ENCODE measurements at regions not wholly inside any gene's neighbourhood (a gene's known extent, or its start where the extent isn't known, plus 50 kb on each side); places are given as distances from the start of the nearest gene placed in this dataset.

DNA sequence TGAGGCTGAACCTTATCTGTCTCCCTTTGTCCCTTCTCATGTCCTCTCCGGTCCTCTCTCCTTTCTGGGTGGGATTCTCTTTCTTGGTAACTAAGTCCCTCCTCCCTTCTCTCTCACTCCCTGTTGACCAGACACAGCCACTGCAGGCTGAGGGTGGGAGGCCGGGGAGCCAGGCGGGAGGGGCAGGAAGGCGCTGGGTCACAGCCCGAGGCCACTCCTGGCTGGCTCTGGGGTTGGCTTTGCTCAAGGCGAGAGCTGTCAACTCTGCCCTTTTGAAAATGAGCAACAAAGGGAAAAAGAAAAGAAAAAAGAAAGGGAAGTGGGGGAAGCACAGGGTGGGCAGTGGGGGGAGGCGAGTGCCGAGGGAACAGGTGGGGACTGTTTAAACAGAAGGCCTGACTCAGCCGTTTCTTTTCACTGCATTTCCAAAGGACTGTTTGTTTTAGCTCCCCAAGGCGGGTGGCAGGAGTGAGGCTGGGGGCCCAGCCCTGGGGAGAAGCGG is 70.5 kb upstream of the IGFBP5 start:
- TF ChIP-seq, protein P1, sequence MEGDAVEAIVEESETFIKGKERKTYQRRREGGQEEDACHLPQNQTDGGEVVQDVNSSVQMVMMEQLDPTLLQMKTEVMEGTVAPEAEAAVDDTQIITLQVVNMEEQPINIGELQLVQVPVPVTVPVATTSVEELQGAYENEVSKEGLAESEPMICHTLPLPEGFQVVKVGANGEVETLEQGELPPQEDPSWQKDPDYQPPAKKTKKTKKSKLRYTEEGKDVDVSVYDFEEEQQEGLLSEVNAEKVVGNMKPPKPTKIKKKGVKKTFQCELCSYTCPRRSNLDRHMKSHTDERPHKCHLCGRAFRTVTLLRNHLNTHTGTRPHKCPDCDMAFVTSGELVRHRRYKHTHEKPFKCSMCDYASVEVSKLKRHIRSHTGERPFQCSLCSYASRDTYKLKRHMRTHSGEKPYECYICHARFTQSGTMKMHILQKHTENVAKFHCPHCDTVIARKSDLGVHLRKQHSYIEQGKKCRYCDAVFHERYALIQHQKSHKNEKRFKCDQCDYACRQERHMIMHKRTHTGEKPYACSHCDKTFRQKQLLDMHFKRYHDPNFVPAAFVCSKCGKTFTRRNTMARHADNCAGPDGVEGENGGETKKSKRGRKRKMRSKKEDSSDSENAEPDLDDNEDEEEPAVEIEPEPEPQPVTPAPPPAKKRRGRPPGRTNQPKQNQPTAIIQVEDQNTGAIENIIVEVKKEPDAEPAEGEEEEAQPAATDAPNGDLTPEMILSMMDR (IDR thresholded peaks at IDR 0.05; ENCODE audit: low read depth, low read length): no peak
- TF ChIP-seq POLR2A (IDR thresholded peaks at IDR 0.05; ENCODE audit: extremely low read depth, insufficient read length): no peak
- TF ChIP-seq, protein P2, sequence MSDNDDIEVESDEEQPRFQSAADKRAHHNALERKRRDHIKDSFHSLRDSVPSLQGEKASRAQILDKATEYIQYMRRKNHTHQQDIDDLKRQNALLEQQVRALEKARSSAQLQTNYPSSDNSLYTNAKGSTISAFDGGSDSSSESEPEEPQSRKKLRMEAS (IDR thresholded peaks at IDR 0.05; ENCODE audit: low read depth, low read length): no peak
- no peak for TF ChIP-seq MYC (IDR thresholded peaks at IDR 0.05; ENCODE audit: low read depth, low read length)
